SIG-M5 treated with dmso at 0.1 percent for 504 hours (cell line): ENCODE measurements at regions not wholly inside any gene's neighbourhood (a gene's known extent, or its start where the extent isn't known, plus 50 kb on each side); places are given as distances from the start of the nearest gene placed in this dataset.

ENCODE experiments used
- DNase-seq: peaks from one replicate; lab custom pipeline; 2025; ENCODE audit not compliant: unreplicated experiment; lab: John Stamatoyannopoulos, UW

- no peak for DNase-seq
These were observed 150.5 kb upstream of the TWIST2 start for GRCh38 chr2:238697193-238698071.

GRCh38 chr2:238698072-238698352 lies 149.9 kb upstream of the TWIST2 start:
- DNase-seq: no peak

GRCh38 chr2:238698451-238699306 lies 149.2 kb upstream of the TWIST2 start:
- DNase-seq: no peak

- DNase-seq: no peak
These were observed 148.4 kb upstream of the TWIST2 start for GRCh38 chr2:238699307-238700116.

GRCh38 chr2:238700117-238700457 lies 147.8 kb upstream of the TWIST2 start:
- no peak for DNase-seq

- no peak for DNase-seq
These were observed 147.2 kb upstream of the TWIST2 start for GRCh38 chr2:238700506-238701340.

DNA sequence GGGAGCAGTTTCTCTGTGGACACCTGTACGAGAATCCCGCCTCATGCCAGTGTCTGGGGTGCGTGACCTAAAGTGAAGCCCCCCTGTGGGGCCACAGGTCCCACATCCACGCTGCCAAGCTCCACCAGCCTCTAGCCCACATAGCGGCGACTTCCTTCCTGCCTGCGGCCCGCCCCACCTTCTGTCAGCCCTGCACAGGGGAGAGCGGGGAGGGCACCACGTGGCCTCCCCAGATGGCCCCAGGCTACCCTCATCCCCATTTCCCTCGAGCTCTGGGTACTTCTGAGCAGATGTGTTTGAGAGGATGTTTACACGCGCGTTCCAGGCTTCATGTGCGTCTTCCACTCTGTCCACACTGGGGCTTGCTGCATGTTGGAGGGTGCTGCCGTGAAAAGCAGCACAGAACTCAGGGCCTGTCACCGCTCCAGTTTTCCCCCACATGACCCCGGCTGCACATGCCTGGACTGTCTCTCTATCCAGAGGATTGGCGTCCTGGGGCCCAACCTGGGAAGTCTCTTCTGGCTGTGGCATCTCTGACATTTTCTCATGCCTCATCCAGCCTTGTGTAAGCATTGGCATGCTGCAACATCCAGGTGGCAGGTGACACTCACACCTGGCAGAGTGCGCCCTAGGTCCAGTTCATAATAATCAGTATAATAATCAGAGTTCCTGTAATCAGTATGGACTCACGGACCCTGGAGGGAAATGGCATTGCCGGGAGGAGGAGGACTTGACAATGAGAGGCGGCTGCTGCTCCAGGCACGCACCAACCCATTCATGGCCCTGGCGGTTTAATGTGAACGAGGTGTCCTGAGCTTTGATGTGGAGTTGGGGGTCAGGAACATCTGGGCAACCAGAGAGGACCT lies 146.3 kb upstream of the TWIST2 start:
- no peak for DNase-seq

DNA sequence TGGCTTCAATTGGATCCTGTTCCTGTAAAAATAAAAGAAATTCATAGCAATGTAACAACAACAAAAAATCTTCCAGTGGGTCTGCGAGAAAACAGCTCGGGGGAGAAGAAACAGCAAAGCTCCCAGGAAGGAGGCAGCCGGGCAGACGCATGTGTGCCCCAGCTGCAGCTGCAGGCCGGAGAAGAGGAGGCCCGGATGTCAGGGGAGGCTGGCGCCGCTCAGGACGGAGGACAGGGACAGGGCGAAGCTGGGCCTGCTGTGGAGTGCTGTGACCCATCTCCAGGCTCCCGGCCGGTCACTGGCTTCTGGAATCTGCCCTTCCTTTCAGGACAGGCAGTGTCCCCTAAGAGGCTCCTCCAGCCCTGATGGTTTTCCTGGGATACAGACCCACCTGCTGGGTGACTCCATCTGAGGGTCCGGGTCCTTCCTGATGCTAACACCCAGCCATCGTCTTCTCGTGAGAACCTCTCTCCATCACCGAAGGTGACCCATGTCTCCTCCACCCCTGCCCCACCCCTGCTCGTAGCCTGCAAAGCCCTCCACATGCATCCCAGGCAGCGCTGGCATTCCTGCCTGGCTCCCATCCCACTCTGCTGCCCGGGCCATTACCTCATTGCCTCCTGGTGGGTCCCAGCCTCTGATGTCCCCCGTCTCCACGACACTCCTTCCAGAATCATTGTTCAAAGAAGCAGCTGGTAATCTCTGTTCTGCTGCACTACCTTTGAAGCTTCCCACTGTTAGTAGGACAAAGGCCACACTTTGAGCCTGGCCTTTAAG lies 145.4 kb upstream of the TWIST2 start:
- no peak for DNase-seq

DNA sequence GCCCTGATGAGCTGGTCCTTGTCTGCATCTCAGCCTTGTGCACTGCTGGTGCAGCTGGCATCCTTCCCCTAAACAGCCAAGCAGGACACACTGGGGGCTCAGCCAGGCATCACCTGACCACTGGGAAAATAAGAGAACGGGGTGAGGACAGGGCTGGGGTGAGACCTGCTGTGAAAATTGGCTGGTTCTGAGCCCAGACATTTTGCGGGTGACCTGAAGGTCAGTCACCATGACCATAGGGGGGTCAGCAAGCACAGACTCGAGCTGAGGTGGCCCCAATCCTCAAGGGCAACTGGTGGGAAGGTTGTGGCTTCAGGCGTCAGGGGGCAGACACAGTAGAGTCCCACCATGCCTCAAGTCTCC lies 144.9 kb upstream of the TWIST2 start:
- DNase-seq: no peak

- no peak for DNase-seq
These were observed 144.4 kb upstream of the TWIST2 start for GRCh38 chr2:238703436-238703835.

- DNase-seq: no peak
These were observed 143.2 kb upstream of the TWIST2 start for GRCh38 chr2:238704471-238705225.

DNA sequence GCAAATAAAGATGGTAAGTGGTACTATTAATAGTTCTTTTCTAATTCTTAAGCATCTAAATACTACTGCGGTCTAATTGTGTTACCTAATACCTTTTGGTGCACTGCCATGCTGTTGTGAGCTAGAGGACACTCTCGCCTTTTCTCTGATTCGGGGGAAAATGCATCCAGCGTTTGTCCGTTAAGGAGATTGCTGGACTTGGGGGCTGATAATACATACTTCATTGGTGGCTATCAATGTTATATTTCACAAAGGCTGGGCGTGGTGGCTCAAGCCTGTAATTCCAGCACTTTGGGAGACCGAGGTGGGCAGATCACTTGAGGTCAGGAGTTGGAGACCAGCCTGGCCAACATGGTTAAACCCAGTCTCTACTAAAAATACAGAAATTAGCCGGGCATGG lies 141.7 kb upstream of the TWIST2 start:
- DNase-seq: no peak

GRCh38 chr2:238706673-238707072 lies 141.2 kb upstream of the TWIST2 start:
- DNase-seq: no peak

DNA sequence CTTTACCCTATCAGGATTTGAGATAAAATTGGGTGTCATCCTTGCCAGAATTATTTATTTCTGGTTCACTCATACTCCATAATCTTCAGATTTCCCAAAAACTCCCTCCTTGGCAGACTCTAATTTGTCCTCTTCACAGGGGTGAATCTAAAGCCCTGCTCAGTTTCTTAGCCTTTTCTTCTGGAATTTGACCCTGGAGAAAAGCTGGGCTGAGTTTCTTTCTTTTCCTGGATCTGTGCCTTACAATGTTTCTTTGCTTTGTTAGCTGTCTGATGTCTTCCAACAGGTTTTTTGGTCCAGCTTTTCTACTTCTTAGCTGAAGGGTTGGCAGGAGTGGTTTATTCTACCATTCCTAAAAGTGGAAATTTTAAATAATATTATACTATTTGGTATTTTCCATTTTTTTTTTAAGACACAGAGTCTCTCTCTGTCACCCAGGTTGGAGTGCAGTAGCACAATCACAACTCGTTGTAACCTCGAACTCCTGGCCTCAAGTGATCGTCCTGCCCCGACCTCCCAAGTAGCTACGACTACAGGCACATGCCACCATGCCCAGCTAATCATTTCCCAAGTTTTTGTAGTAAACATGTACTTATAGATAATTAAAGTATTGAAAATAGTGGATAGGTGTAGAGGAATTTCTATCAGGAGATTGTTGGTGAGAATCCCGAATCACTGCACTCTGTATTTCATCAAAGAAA lies 138.4 kb upstream of the TWIST2 start:
- no peak for DNase-seq

DNA sequence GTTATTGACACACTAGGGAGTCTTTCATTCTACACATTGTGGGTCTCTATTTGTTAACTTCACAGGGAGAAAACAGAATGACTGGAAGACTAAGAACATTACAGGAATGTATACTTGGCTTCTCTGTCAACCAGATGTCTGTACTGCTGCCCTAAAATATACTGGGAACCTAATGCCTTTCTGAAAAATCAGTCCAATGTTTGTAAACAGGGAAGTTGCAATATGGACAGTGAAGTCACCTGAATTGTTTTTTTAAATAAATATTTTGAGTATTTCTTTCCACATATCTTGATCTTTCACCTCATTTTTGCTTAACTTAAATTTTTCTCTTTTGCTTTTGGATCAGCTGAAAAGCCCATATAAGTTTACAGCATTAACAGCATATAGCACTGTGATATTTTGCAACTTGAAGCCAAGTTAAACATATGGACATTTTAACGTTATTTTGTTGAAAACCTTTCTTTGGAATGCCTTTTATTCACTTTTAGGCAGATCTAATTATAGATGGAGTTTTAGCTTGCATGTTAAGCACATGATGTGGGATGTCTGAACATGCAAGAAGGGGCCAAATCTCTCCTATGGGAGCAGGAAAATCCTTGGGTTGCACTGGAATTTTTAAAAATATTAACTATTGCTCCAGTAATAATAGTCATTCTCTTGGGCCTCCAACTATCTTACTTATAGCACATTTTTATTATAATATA lies 137.7 kb upstream of the TWIST2 start:
- no peak for DNase-seq

DNA sequence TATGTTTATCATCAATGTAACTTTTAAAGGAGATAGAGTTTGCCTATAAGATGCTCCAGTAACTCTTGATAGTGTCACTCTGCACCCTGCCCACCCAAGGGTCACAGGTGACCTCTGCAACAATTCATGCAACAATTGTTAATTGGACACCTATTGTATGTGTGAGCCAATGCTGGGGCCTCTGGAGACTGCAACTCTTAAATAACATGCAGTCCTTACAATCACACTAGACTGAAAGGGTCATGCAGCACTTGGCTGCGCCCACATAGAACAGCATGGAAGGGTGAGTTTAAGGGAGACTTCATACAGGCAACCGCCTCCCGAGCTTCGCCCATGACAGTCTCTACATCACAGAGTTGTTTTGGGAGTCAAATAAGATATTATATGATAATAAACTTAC lies 137.1 kb upstream of the TWIST2 start:
- no peak for DNase-seq

DNA sequence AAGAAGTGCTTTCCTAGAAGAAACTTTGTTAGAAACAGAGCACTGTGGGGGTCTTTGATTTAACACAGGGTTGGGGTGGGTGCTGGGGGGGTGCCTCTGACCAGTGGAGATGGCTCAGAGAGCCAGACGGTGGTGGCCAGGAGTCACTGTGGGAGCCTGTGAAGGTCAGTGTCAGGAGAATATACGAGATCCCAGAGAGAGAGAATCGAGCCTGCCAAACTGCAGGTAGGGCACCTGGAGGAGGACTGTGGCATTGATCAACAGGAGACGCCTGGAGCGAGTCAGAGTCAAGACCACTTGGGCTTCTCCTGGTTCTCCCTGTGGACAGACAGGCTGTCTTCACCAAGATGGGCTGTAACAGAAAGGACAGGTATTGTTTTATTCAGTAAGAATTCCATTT lies 136.5 kb upstream of the TWIST2 start:
- no peak for DNase-seq
